K562 (cell line): ENCODE measurements at regions not wholly inside any gene's neighbourhood (a gene's known extent, or its start where the extent isn't known, plus 50 kb on each side); places are given as distances from the start of the nearest gene placed in this dataset.

Experiments
- ATAC-seq: fragments of 200-7000 bp; cut with Tn5 transposase; 3 replicates; pipeline ENCODE4 v1.9.1; 2020; ENCODE audit warnings: moderate library complexity
- BruUV-seq: library from RNA; stranded (reverse); fragments of 400-500 nt; replicated peaks from 2 replicates; lab custom pipeline; 2021; lab: Mats Ljungman, UMichigan
- CTCF ChIA-PET: fragments of 300-600 bp; formaldehyde crosslinking; extraction: SDS; loops from one replicate; lab custom pipeline; 2021; ENCODE audit warnings: low intra/inter-chr PET ratio; lab: Yijun Ruan, JAX
- POLR2A ChIA-PET: fragments of 300-600, 350-650 bp; sonication (Branson Sonifier 250); formaldehyde crosslinking; extraction: SDS; loops from one replicate; lab custom pipeline; 2021; ENCODE audit warnings: antibody characterized with exemption, inconsistent platforms; lab: Yijun Ruan, JAX
- DNase-seq, 4 experiments: peaks; one replicate each; pipeline versions ENCODE4 v3.0.0 to v3.0.0-alpha.2; 2011 to 2018; ENCODE audit warnings: low spot score in 3 of 4, mixed read lengths in 3 of 4; ENCODE audit errors: extremely low read depth in 1 of 4
- FAIRE-seq: peaks from 2 replicates; lab custom pipeline; 2011; peaks lifted over from hg19 to GRCh38; lab: Jason Lieb, UNC
- H2AFZ ChIP-seq: 2 replicates; pipeline ENCODE4 v1.6.0; 2011; ENCODE audit warnings: low read depth, low read length, control low read depth, inconsistent platforms
- H3K27ac ChIP-seq: fragments of 200-600 bp; 3 replicates; pipeline ENCODE4 v1.8.0; 2011; ENCODE audit warnings: low read depth, mild to moderate bottlenecking, control low read depth, inconsistent platforms, low read length, moderate library complexity, mixed read lengths; ENCODE audit errors: extremely low read depth
- H3K27me3 ChIP-seq, 2 experiments: fragments of 300-600 bp in 1 of 2; 2 replicates in 1 of 2; 3 replicates in 1 of 2; pipeline versions ENCODE4 v1.6.0 to v1.8.0; 2011; ENCODE audit warnings: inconsistent platforms in 2 of 2, low read length in 2 of 2, mild to moderate bottlenecking in 1 of 2, mixed read lengths in 1 of 2, moderate library complexity in 1 of 2; ENCODE audit not compliant: control insufficient read depth in 2 of 2, insufficient read depth in 2 of 2
- H3K36me3 ChIP-seq: fragments of 300-600 bp; 3 replicates; pipeline ENCODE4 v1.8.0; 2011; ENCODE audit warnings: mild to moderate bottlenecking, low read length, inconsistent platforms; ENCODE audit not compliant: control insufficient read depth, insufficient read depth
- H3K4me1 ChIP-seq, 2 experiments: fragments of 200-600 bp in 1 of 2; replicated peaks in 1 of 2; 2 replicates in 1 of 2; 3 replicates in 1 of 2; pipeline versions ENCODE4 v1.5.1 to v1.8.0; 2011; ENCODE audit warnings: inconsistent platforms in 2 of 2, low read length in 2 of 2, mild to moderate bottlenecking in 1 of 2, mixed read lengths in 1 of 2, moderate library complexity in 1 of 2; ENCODE audit not compliant: control insufficient read depth in 2 of 2, insufficient read depth in 2 of 2
- H3K4me2 ChIP-seq: 2 replicates; pipeline ENCODE4 v1.6.1; 2011; ENCODE audit warnings: low read length, control low read depth, inconsistent platforms, mixed read lengths; ENCODE audit not compliant: insufficient read depth
- H3K4me3 ChIP-seq: fragments of 200-600 bp; sonication (generic), shearing (Covaris generic); 2 replicates; pipeline ENCODE4 v1.5.1; 2016; ENCODE audit warnings: control low read depth, inconsistent platforms
- H3K79me2 ChIP-seq: fragments of 200-600 bp; 3 replicates; pipeline ENCODE4 v1.8.0; 2011; ENCODE audit warnings: low read length, inconsistent platforms; ENCODE audit not compliant: control insufficient read depth, insufficient read depth
- H3K9ac ChIP-seq, 2 experiments: 2 replicates each; pipeline versions ENCODE4 v1.6.0 to v1.6.1; 2011; ENCODE audit warnings: low read depth in 2 of 2, low read length in 2 of 2, control low read depth in 1 of 2, inconsistent platforms in 1 of 2, mild to moderate bottlenecking in 1 of 2, mixed read lengths in 1 of 2; ENCODE audit not compliant: insufficient read depth in 1 of 2
- H3K9me1 ChIP-seq: one replicate; pipeline ENCODE4 v1.6.0; 2011; ENCODE audit warnings: inconsistent platforms, mild to moderate bottlenecking, low read length, moderate library complexity; ENCODE audit not compliant: control insufficient read depth, insufficient read depth
- H3K9me3 ChIP-seq: replicated peaks from 2 replicates; pipeline ENCODE4 v1.5.1; 2011; ENCODE audit warnings: low read depth, low read length, inconsistent platforms; ENCODE audit not compliant: control insufficient read depth, insufficient read depth
- H4K20me1 ChIP-seq: replicated peaks from 2 replicates; pipeline ENCODE4 v1.6.1; 2011; ENCODE audit warnings: low read length, inconsistent platforms, mixed read lengths; ENCODE audit not compliant: control insufficient read depth, insufficient read depth
- ARID3B ChIP-seq: fragments of 250-450 bp; sonication (Bioruptor Pico); IDR thresholded peaks from 2 replicates; pipeline ENCODE4 v1.4.0; 2020; ENCODE audit warnings: borderline replicate concordance
- ATF4 ChIP-seq: fragments of 450-650 bp; formaldehyde crosslinking; IDR thresholded peaks from 2 replicates; pipeline ENCODE4 v1.4.0; 2022; ENCODE audit warnings: mild to moderate bottlenecking, moderate library complexity
- CBX1 ChIP-seq: sonication (generic); IDR thresholded peaks from 2 replicates; pipeline ENCODE4 v1.6.1; 2016; ENCODE audit warnings: antibody characterized with exemption, low read depth, mild to moderate bottlenecking
- CREB5 ChIP-seq: fragments of 250-450 bp; sonication (Bioruptor Pico); IDR thresholded peaks from 2 replicates; pipeline ENCODE4 v1.5.0; 2020; ENCODE audit warnings: mild to moderate bottlenecking
- HBP1 ChIP-seq: fragments of 450-650 bp; formaldehyde crosslinking; IDR thresholded peaks from 2 replicates; pipeline ENCODE4 v1.4.0; 2022; ENCODE audit warnings: missing genetic modification characterization
- HMG20B ChIP-seq: fragments of 250-450 bp; sonication (Bioruptor Pico); IDR thresholded peaks from 2 replicates; pipeline ENCODE4 v1.5.0; 2021; ENCODE audit warnings: mild to moderate bottlenecking
- KDM1A ChIP-seq, 2 experiments: fragments of 450-650 bp; IDR thresholded peaks; 2 replicates each; pipeline ENCODE4 v1.6.1; 2016; ENCODE audit warnings: mild to moderate bottlenecking in 2 of 2
- KLF16 ChIP-seq: IDR thresholded peaks from 2 replicates; pipeline ENCODE4 v1.6.1; 2016; ENCODE audit warnings: antibody characterized with exemption
- MEIS2 ChIP-seq: fragments of 450-650 bp; IDR thresholded peaks from 2 replicates; pipeline ENCODE4 v1.6.1; 2014; ENCODE audit warnings: mild to moderate bottlenecking; ENCODE audit not compliant: partially characterized antibody
- NR3C1 ChIP-seq: sonication (generic); formaldehyde crosslinking; IDR thresholded peaks from 2 replicates; pipeline ENCODE4 v1.8.1; 2022; ENCODE audit warnings: missing genetic modification reagents
- ZBTB9 ChIP-seq: fragments of 450-650 bp; formaldehyde crosslinking; IDR thresholded peaks from 2 replicates; pipeline ENCODE4 v1.4.0; 2020; ENCODE audit warnings: mild to moderate bottlenecking, moderate library complexity
- ZNF133 ChIP-seq: fragments of 250-450 bp; sonication (Bioruptor Pico); IDR thresholded peaks from 2 replicates; pipeline ENCODE4 v1.4.0; 2020; ENCODE audit warnings: mild to moderate bottlenecking
- ZNF24 ChIP-seq: fragments of 450-650 bp; IDR thresholded peaks from 2 replicates; pipeline ENCODE4 v1.6.1; 2016
- ZNF280B ChIP-seq: fragments of 250-450 bp; sonication (Bioruptor Pico); IDR thresholded peaks from 2 replicates; pipeline ENCODE4 v1.5.1; 2021; ENCODE audit warnings: mild to moderate bottlenecking
- WGBS: fragments of 100-300 bp; shearing (Covaris generic); methylation state at CpG from one replicate; pipeline ENCODE4 v1.1.6; 2016; ENCODE audit warnings: low coverage, mixed read lengths; ENCODE audit not compliant: insufficient coverage; ENCODE audit errors: missing lambda C conversion rate; 5-methylcytosine and 5-hydroxymethylcytosine counted together
- in situ Hi-C: fragments of 300-500 bp; cut with MboI; formaldehyde crosslinking; loops from 4 replicates; pipeline ENCODE4 v1.15.0; 2018; ENCODE audit warnings: inconsistent platforms, mixed read lengths
- intact Hi-C: fragments of 100-400 bp; cut with micrococcal nuclease; formaldehyde crosslinking; loops from 2 replicates; pipeline ENCODE4 v1.14.2; 2022

GRCh38 chr12:88720785-88721650 lies 140.7 kb upstream of the KITLG start:
- no TSS peak for BruUV-seq
- Histone ChIP-seq H3K9ac (no peak overlapping the region), H3K9me1 (no peaks in the 10 kb centered on the region), H3K27ac (no peak overlapping the region), H3K36me3 (no peaks in the 10 kb centered on the region), H3K4me1 (no peaks in the 10 kb centered on the region), H3K4me3 (no peak overlapping the region), H3K79me2 (no peaks in the 10 kb centered on the region), H4K20me1 (no peaks in the 10 kb centered on the region), H3K4me2 (no peak overlapping the region), H2AFZ (no peak overlapping the region), H3K27me3 (no peaks in the 10 kb centered on the region), H3K9me3 (0 out of 2 replicates have a peak, but pooled peaks cover 2% of the 10 kb centered on the region)
- no peak for FAIRE-seq
- ATAC-seq, result no peak
- CTCF ChIA-PET, result no interaction called here
- intact Hi-C loops (no loop called here), in situ Hi-C loops (no loop called here)
- WGBS, result 1% methylated on average over 5 of the region's 5 CpGs
- POLR2A ChIA-PET, result no interaction called here
- no peak for DNase-seq
- TF ChIP-seq KLF16 (no peak), NR3C1 (CRISPR knock-in tag) (no peak), HBP1 (CRISPR knock-in tag) (no peak), CREB5 (CRISPR knock-in tag) (no peak), CBX1 (no peak), MEIS2 (no peak), KDM1A (IDR thresholded peaks at IDR 0.05) (no peak), ZNF133 (CRISPR knock-in tag) (no peak), ARID3B (CRISPR knock-in tag) (no peak), ZNF280B (CRISPR knock-in tag) (no peak), ZBTB9 (CRISPR knock-in tag) (no peak), ATF4 (CRISPR knock-in tag) (no peak), ZNF24 (no peak), HMG20B (CRISPR knock-in tag) (no peak)
